ENCODE measurements at regions not wholly inside any gene's neighbourhood (a gene's known extent, or its start where the extent isn't known, plus 50 kb on each side); places are given as distances from the start of the nearest gene placed in this dataset.

- Histone ChIP-seq H3K36me3 (no peaks in the 10 kb centered on the region), H3K27me3 (no peaks in the 10 kb centered on the region), H3K27ac (no peak overlapping the region), H3K9me3 (no peaks in the 10 kb centered on the region), H3K4me1 (no peaks in the 10 kb centered on the region), H3K4me3 (no peak overlapping the region)
- TF ChIP-seq POLR2A (IDR thresholded peaks at IDR 0.05): no peak
- TF ChIP-seq POLR2AphosphoS5 (IDR thresholded peaks at IDR 0.05; ENCODE audit: insufficient read depth in 1 of 2, low read depth in 1 of 2): no peak
- TF ChIP-seq CTCF (IDR thresholded peaks at IDR 0.05): no peak
- no peak for DNase-seq (ENCODE audit: extremely low spot score in 2 of 2)
- intact Hi-C loops (cut with DNase I): no loop called here
Observed at GRCh38 chr6:40054186-40054585, 119.9 kb upstream of the MOCS1 start.

GRCh38 chr6:40049128-40049527, 114.9 kb upstream of the MOCS1 start:
- no peak for TF ChIP-seq POLR2AphosphoS5 (IDR thresholded peaks at IDR 0.05; ENCODE audit: insufficient read depth in 1 of 2, low read depth in 1 of 2)
- TF ChIP-seq POLR2A (IDR thresholded peaks at IDR 0.05): no peak
- no peak for TF ChIP-seq CTCF (IDR thresholded peaks at IDR 0.05)
- intact Hi-C loops (cut with DNase I): no loop called here
- Histone ChIP-seq H3K9me3 (no peaks in the 10 kb centered on the region), H3K4me1 (no peaks in the 10 kb centered on the region), H3K4me3 (no peak overlapping the region), H3K36me3 (no peaks in the 10 kb centered on the region), H3K27ac (no peak overlapping the region), H3K27me3 (no peaks in the 10 kb centered on the region)
- DNase-seq (ENCODE audit: extremely low spot score in 2 of 2): no peak

- Histone ChIP-seq H3K36me3 (no peaks in the 10 kb centered on the region), H3K9me3 (no peaks in the 10 kb centered on the region), H3K4me3 (no peak overlapping the region), H3K27me3 (no peaks in the 10 kb centered on the region), H3K27ac (no peak overlapping the region), H3K4me1 (no peaks in the 10 kb centered on the region)
- no peak for TF ChIP-seq POLR2AphosphoS5 (IDR thresholded peaks at IDR 0.05; ENCODE audit: insufficient read depth in 1 of 2, low read depth in 1 of 2)
- no peak for TF ChIP-seq CTCF (IDR thresholded peaks at IDR 0.05)
- TF ChIP-seq POLR2A (IDR thresholded peaks at IDR 0.05): no peak
- intact Hi-C loops (cut with DNase I): no loop called here
- no peak for DNase-seq (ENCODE audit: extremely low spot score in 2 of 2)
Observed at GRCh38 chr6:40044196-40044595, 109.9 kb upstream of the MOCS1 start.

- Histone ChIP-seq H3K27me3 (no peaks in the 10 kb centered on the region), H3K9me3 (no peaks in the 10 kb centered on the region), H3K4me3 (no peak overlapping the region), H3K27ac (no peak overlapping the region), H3K4me1 (no peaks in the 10 kb centered on the region), H3K36me3 (no peaks in the 10 kb centered on the region)
- intact Hi-C loops (cut with DNase I): no loop called here
- DNase-seq (ENCODE audit: extremely low spot score in 2 of 2): no peak
- TF ChIP-seq POLR2A (IDR thresholded peaks at IDR 0.05): no peak
- TF ChIP-seq CTCF (IDR thresholded peaks at IDR 0.05): no peak
- TF ChIP-seq POLR2AphosphoS5 (IDR thresholded peaks at IDR 0.05; ENCODE audit: insufficient read depth in 1 of 2, low read depth in 1 of 2): no peak
Observed at GRCh38 chr6:40042232-40042631, 108.0 kb upstream of the MOCS1 start.

- Histone ChIP-seq H3K4me3 (no peak overlapping the region), H3K27me3 (no peaks in the 10 kb centered on the region), H3K9me3 (no peaks in the 10 kb centered on the region), H3K27ac (no peak overlapping the region), H3K4me1 (no peaks in the 10 kb centered on the region), H3K36me3 (no peaks in the 10 kb centered on the region)
- no peak for DNase-seq (ENCODE audit: extremely low spot score in 2 of 2)
- TF ChIP-seq POLR2AphosphoS5 (IDR thresholded peaks at IDR 0.05; ENCODE audit: insufficient read depth in 1 of 2, low read depth in 1 of 2) (no peak), CTCF (IDR thresholded peaks at IDR 0.05) (no peak), POLR2A (IDR thresholded peaks at IDR 0.05) (no peak)
- intact Hi-C loops (cut with DNase I): no loop called here
Observed at GRCh38 chr6:40039042-40039441, 104.8 kb upstream of the MOCS1 start.
